Embryonic facial prominence (tissue), 1 donor: ENCODE measurements at regions not wholly inside any gene's neighbourhood (a gene's known extent, or its start where the extent isn't known, plus 50 kb on each side); places are given as distances from the start of the nearest gene placed in this dataset.

Experiments used
- DNase-seq: peaks from one replicate; pipeline ENCODE4 v3.0.0-alpha.2; 2016; ENCODE audit errors: extremely low spot score

- DNase-seq: no peak
Measured at GRCh38 chr2:106978647-106979046, 92.7 kb upstream of the ST6GAL2 start.

DNA sequence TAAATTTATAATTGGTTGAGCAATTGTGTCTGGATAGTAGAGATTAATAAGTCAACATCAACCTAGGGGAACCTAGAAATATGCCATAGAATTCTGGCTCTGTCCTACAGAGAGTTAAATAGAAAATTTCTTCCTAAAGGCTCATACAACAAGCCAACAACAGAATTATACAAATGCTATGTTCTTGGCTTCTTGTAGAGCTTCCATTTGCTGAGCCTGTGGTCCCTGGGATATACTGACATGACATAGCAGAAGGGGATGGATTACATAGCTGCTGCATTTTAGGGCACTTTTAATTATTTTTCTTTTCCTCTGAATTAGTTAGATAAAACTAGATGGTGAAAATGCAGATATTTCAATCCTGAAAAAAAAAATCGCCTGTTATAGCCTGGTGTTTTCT, 95.5 kb upstream of the ST6GAL2 start:
- DNase-seq: no peak

GRCh38 chr2:106982350-106982749, 96.4 kb upstream of the ST6GAL2 start:
- no peak for DNase-seq

DNA sequence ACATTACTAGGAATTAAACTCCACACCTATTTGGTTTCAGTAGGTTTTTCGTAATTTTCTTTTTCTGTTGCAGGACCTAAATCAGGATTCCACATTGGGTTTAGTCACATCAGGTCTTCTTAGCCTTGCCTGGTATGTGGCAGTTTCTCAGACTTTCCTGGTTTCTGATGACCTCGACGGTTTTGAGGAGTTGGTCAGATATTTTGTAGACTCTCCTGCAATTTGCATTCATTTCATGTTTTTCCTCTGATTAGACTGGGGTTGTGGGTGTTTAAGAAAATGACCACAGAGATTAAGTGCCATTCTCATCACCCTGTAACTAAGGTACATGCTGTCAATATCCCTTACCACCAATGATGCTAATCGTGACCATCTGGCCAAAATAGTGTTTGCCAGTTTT, 97.3 kb upstream of the ST6GAL2 start:
- no peak for DNase-seq

DNA sequence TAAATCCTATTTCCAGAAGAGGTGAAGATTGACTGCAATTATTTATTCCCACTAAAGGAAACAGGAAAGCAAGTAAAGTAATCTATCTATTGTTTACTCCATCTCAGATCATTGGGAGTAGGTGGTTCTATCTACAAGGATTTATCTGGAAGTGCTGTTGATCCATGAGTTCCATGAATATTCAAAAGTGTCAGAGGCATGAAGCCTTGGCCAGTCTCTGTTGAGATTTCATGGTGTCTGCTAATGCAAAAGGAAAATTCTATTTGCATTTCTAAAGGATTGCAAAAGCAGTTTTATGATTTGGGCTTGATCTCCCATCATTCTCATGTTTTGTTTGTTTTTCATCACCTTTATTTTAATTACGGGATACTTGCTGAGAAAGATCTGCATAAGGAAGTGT, 102.4 kb upstream of the ST6GAL2 start:
- DNase-seq: no peak

DNA sequence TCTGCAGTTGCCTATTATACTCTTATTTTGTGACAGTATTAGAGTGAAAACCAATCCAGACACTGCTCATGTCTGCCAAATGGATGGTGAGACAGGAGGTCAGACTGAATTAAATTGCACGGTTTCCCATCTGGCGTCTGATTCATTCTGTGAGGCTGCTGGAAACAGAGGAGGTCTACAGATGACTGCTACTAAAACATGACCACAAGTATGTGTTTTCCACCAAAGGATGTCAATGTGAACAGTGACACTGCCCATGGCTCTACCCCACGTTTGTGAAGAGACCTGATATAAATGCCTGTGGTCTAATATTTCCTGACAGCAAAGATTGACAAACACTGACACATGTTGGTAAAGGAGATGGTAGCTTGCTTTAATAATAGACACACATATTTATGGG, 104.3 kb upstream of the ST6GAL2 start:
- no peak for DNase-seq

- DNase-seq: no peak
Measured at GRCh38 chr2:106991866-106992265, 105.9 kb upstream of the ST6GAL2 start.

DNA sequence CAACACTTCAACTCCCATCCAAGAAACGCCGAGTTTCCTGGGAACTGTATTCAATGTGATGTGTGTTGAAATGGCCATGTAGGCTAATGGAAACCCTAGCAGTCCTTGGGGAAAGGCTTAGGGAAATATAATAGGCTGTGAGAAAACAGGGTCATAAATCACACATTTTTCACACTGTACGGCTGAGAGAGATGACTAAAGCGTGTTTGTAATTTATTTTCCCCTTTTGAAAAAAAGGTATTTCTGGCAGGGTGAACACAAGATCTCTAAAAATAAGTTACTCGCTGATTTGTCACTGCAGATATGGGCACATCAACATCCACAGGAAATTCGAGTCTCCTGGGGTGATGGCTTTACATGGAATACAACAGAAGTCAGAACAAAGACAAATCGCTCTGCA, 109.6 kb upstream of the ST6GAL2 start:
- DNase-seq: no peak

- no peak for DNase-seq
Measured at GRCh38 chr2:106996171-106996769, 110.3 kb upstream of the ST6GAL2 start.

GRCh38 chr2:106997204-106997603, 111.2 kb upstream of the ST6GAL2 start:
- DNase-seq: no peak

GRCh38 chr2:107001062-107001461, 115.1 kb upstream of the ST6GAL2 start:
- no peak for DNase-seq

GRCh38 chr2:107001551-107001950, 115.6 kb upstream of the ST6GAL2 start:
- DNase-seq: no peak

- no peak for DNase-seq
Measured at GRCh38 chr2:107001964-107002696, 116.2 kb upstream of the ST6GAL2 start.

GRCh38 chr2:107002735-107003134, 116.8 kb upstream of the ST6GAL2 start:
- DNase-seq: no peak

GRCh38 chr2:107005853-107006252, 119.9 kb upstream of the ST6GAL2 start:
- no peak for DNase-seq

DNA sequence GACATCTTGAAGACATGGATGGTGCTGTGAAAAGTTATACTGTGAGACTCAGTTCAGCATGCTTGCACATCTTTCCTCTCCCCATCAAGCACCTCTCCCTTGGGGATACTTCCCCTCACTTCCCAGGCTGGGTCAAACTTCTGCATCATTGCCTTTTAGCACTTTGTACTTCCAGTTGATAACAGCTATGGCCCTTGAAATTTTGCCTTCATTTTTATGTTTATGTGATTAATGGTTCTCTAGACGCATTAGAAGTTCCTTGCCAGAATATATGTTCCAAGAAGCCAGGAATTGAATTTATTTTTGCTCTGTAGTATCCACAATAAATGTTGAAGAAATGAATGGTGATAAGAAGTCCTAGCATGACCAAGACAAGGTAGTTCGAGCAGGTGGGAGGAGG, 120.9 kb upstream of the ST6GAL2 start:
- DNase-seq: no peak

DNA sequence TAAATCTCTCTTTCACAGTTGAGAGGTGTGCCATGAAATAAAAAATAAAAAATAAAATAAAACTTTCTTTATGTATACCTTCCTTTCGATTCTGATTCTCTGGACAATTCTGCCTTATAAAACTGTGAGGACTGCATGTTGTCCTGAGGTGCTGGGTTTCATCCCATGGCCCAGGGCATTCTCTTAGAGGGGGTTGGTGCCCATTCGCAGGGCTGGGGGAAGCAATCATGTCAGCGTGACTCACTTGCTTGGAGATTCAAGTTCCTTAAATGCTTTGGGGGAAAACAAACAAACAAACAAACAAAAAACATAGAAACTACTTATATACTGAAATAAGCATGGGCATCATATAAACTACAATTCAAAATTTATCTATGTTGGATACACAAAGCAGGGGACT, 122.0 kb upstream of the ST6GAL2 start:
- DNase-seq: no peak

GRCh38 chr2:107008843-107009242, 122.9 kb upstream of the ST6GAL2 start:
- no peak for DNase-seq

- DNase-seq: no peak
Measured at GRCh38 chr2:107009275-107009674, 123.3 kb upstream of the ST6GAL2 start.

GRCh38 chr2:107012714-107013306, 126.8 kb upstream of the ST6GAL2 start:
- no peak for DNase-seq

GRCh38 chr2:107013884-107014283, 127.9 kb upstream of the ST6GAL2 start:
- no peak for DNase-seq

- DNase-seq: no peak
Measured at GRCh38 chr2:107018366-107018765, 132.4 kb upstream of the ST6GAL2 start.

- DNase-seq: no peak
Measured at GRCh38 chr2:107020392-107020791, 134.4 kb upstream of the ST6GAL2 start.
